Naive thymus-derived CD4-positive, alpha-beta T cell (primary cell): ENCODE measurements at regions not wholly inside any gene's neighbourhood (a gene's known extent, or its start where the extent isn't known, plus 50 kb on each side); places are given as distances from the start of the nearest gene placed in this dataset.
"Not testable (repeated sequence)": the region's sequence is repeated elsewhere in the genome, so short reads cannot be mapped to it uniquely, and the experiment has no call there.

Experiments
- ATAC-seq: fragments of 150-1000 bp; cut with Tn5 transposase; 2 replicates; pipeline ENCODE4 v1.10.0; 2021; ENCODE audit warnings: mild to moderate bottlenecking, moderate library complexity
- CTCF ChIA-PET: fragments of 350-600 bp; sonication (Branson Sonifier 250); formaldehyde crosslinking; loops from one replicate; lab custom pipeline; 2021; ENCODE audit warnings: antibody characterized with exemption; lab: Charles Lee
- POLR2A ChIA-PET: fragments of 350-600 bp; sonication (Branson Sonifier 250); formaldehyde crosslinking; loops from one replicate; lab custom pipeline; 2021; ENCODE audit warnings: antibody characterized with exemption, inconsistent platforms; lab: Charles Lee
- DNase-seq, 9 donors: peaks; one replicate each; pipeline versions ENCODE4 v3.0.0 to v3.0.0-alpha.2; 2020 to 2022; ENCODE audit warnings: mixed read lengths in 1 of 9
- H3K27ac ChIP-seq: one replicate; pipeline ENCODE4 v1.7.0; 2013; ENCODE audit warnings: mild to moderate bottlenecking, low read depth, low read length, moderate library complexity
- H3K27me3 ChIP-seq, 2 donors: one replicate each; pipeline ENCODE4 v1.7.0; 2013; ENCODE audit warnings: low read length in 2 of 2, mild to moderate bottlenecking in 2 of 2, moderate library complexity in 2 of 2; ENCODE audit not compliant: control insufficient read depth in 2 of 2, insufficient read depth in 2 of 2
- H3K36me3 ChIP-seq, 3 experiments: 1 replicate in 2 of 3; 2 replicates in 1 of 3; pipeline ENCODE4 v1.7.0; 2013; ENCODE audit warnings: low read length in 3 of 3, mild to moderate bottlenecking in 3 of 3, moderate library complexity in 1 of 3; ENCODE audit not compliant: insufficient read depth in 3 of 3, control insufficient read depth in 2 of 3
- H3K4me1 ChIP-seq, 2 donors: one replicate each; pipeline ENCODE4 v1.7.0; 2013; ENCODE audit warnings: low read length in 2 of 2, mild to moderate bottlenecking in 2 of 2, moderate library complexity in 1 of 2; ENCODE audit not compliant: control insufficient read depth in 2 of 2, insufficient read depth in 2 of 2
- H3K4me3 ChIP-seq: 2 replicates; pipeline ENCODE4 v1.7.0; 2013; ENCODE audit warnings: mild to moderate bottlenecking, low read length
- H3K9me3 ChIP-seq, 3 experiments: 1 replicate in 2 of 3; 2 replicates in 1 of 3; pipeline ENCODE4 v1.7.0; 2013; ENCODE audit warnings: low read length in 3 of 3; ENCODE audit not compliant: control insufficient read depth in 2 of 3
- H3K27ac Mint-ChIP-seq, 9 donors: one replicate each; pipeline ENCODE4 v1.8.0; 2020 to 2022; ENCODE audit warnings: mixed read lengths in 9 of 9, mild to moderate bottlenecking in 8 of 9, moderate library complexity in 5 of 9, inconsistent platforms in 2 of 9
- H3K27me3 Mint-ChIP-seq, 5 donors: one replicate each; pipeline ENCODE4 v1.8.0; 2021 to 2022; ENCODE audit warnings: mixed read lengths in 5 of 5, mild to moderate bottlenecking in 1 of 5
- H3K36me3 Mint-ChIP-seq, 5 donors: one replicate each; pipeline ENCODE4 v1.8.0; 2020 to 2022; ENCODE audit warnings: mixed read lengths in 5 of 5, mild to moderate bottlenecking in 3 of 5, inconsistent platforms in 1 of 5
- H3K4me1 Mint-ChIP-seq, 7 donors: one replicate each; pipeline ENCODE4 v1.8.0; 2020 to 2022; ENCODE audit warnings: mixed read lengths in 7 of 7, mild to moderate bottlenecking in 3 of 7, inconsistent platforms in 1 of 7
- H3K4me3 Mint-ChIP-seq, 10 donors: one replicate each; pipeline ENCODE4 v1.8.0; 2020 to 2022; ENCODE audit warnings: mild to moderate bottlenecking in 10 of 10, mixed read lengths in 10 of 10, moderate library complexity in 6 of 10, inconsistent platforms in 2 of 10
- H3K9me3 Mint-ChIP-seq, 11 donors: one replicate each; pipeline ENCODE4 v1.8.0; 2020 to 2022; ENCODE audit warnings: mixed read lengths in 11 of 11, mild to moderate bottlenecking in 4 of 11, inconsistent platforms in 1 of 11, moderate library complexity in 1 of 11
- intact Hi-C, 2 donors: fragments of 100-400 bp; cut with micrococcal nuclease; formaldehyde crosslinking; loops; one replicate each; pipeline ENCODE4 v1.15.1; 2023

DNA sequence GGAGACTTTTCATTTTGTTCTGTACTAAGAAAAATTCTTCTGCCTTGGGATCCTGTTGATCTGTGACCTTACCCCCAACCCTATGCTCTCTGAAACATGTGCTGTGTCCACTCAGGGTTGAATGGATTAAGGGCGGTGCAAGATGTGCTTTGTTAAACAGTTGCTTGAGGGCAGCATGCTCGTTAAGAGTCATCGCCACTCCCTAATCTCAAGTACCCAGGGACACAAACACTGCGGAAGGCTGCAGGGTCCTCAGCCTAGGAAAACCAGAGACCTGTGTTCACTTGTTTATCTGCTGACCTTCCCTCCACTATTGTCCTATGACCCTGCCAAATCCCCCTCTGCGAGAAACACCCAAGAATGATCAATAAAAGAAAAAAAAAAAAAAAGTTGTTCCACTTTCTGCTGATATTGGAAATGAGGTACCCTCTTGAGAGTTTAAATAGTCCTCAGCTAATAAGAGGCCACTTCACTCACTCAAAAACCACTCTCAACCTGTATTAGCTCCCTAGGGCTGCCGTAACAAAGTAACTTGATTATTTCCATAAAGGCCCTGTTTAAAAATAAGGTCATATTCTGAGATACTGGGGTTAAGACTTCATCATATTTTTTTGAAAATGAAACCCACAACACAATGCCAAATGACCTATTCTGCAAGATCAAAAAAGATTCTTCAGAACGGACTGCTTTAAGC is 174.6 kb upstream of the CRIM1 start:
- POLR2A ChIA-PET, ATAC-seq, CTCF ChIA-PET, H3K36me3 ChIP-seq, H3K9me3 ChIP-seq, H3K27ac ChIP-seq, H3K27me3 ChIP-seq, H3K4me1 ChIP-seq, H3K36me3 Mint-ChIP-seq, H3K4me3 Mint-ChIP-seq, DNase-seq, H3K4me1 Mint-ChIP-seq, H3K4me3 ChIP-seq, H3K27ac Mint-ChIP-seq, H3K27me3 Mint-ChIP-seq, intact Hi-C loops: not testable (repeated sequence)
- peaks cover 0 to 10% (median 0%) of the 10 kb centered on the region in 11 donors for H3K9me3 Mint-ChIP-seq

DNA sequence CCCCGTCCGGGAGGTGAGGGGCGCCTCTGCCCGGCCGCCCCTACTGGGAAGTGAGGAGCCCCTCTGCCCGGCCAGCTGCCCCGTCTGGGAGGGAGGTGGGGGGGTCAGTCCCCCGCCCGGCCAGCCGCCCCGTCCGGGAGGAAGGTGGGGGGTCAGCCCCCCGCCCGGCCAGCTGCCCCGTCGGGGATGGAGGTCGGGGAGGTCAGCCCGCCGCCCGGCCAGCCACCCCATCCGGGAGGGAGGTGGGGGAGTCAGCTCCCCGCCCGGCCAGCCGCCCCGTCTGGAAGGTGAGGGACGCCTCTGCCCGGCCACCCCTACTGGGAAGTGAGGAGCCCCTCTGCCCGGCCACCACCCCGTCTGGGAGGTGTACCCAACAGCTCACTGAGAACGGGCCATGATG is 175.3 kb upstream of the CRIM1 start:
- H3K27ac ChIP-seq, H3K36me3 ChIP-seq, H3K4me3 ChIP-seq, ATAC-seq, H3K4me1 ChIP-seq, intact Hi-C loops, H3K36me3 Mint-ChIP-seq, H3K27me3 Mint-ChIP-seq, CTCF ChIA-PET, H3K27ac Mint-ChIP-seq, H3K4me3 Mint-ChIP-seq, H3K9me3 ChIP-seq, H3K4me1 Mint-ChIP-seq, POLR2A ChIA-PET, DNase-seq, H3K27me3 ChIP-seq: not testable (repeated sequence)
- H3K9me3 Mint-ChIP-seq: peaks cover 0 to 10% (median 0%) of the 10 kb centered on the region in 11 donors

DNA sequence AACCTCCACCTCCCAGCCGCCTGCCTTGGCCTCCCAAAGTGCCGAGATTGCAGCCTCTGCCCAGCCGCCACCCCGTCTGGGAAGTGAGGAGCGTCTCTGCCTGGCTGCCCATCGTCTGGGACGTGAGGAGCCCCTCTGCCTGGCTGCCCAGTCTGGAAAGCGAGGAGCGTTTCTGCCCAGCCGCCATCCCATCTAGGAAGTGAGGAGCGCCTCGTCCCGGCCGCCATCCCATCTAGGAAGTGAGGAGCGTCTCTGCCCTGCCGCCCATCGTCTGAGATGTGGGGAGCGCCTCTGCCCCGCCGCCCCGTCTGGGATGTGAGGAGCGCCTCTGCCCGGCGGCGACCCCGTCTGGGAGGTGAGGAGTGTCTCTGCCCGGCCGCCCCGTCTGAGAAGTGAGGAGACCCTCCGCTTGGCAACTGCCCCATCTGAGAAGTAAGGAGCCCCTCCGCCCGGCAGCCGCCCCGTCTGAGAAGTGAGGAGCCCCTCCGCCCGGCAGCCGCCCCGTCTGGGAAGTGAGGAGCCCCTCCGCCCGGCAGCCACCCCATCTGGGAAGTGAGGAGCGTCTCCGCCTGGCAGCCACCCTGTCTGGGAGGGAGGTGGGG is 175.8 kb upstream of the CRIM1 start:
- H3K4me1 ChIP-seq, ATAC-seq, H3K27ac ChIP-seq, H3K27me3 ChIP-seq, H3K4me3 Mint-ChIP-seq, H3K9me3 ChIP-seq, H3K36me3 ChIP-seq, intact Hi-C loops, H3K36me3 Mint-ChIP-seq, DNase-seq, H3K27ac Mint-ChIP-seq, H3K4me3 ChIP-seq, H3K27me3 Mint-ChIP-seq, CTCF ChIA-PET, H3K4me1 Mint-ChIP-seq, POLR2A ChIA-PET: not testable (repeated sequence)
- H3K9me3 Mint-ChIP-seq: peaks cover 0 to 10% (median 0%) of the 10 kb centered on the region in 11 donors

DNA sequence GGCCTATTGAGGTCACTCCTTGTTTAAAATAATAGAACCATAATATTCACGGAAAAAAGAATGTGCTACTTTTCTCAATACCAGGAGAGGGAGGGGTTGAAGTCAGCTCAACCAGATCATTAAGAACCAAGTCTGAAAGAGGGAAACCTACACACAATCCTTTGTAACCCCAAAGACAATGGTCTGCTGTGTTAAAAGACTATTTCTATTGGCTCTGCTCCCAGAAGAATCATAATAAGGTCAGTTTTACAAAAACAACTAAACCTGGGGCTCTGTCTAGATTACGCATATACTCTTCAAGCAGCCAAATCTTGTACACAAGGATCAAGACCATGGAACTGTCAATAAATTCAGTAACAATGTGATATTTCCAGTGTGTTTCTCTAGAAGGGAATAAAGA is 177.2 kb upstream of the CRIM1 start:
- DNase-seq: no peak
- POLR2A ChIA-PET: no interaction called here
- Histone ChIP-seq H3K4me3 (no peak overlapping the region), H3K9me3 (no peaks in the 10 kb centered on the region), H3K27me3 (no peaks in the 10 kb centered on the region), H3K36me3 (no peaks in the 10 kb centered on the region), H3K4me1 (no peaks in the 10 kb centered on the region), H3K27ac (no peak overlapping the region)
- Mint-ChIP-seq H3K4me3 (no peak overlapping the region), H3K27me3 (peaks cover 0 to 5% (median 0%) of the 10 kb centered on the region in 5 donors), H3K9me3 (peaks cover 0 to 10% (median 0%) of the 10 kb centered on the region in 11 donors), H3K36me3 (no peaks in the 10 kb centered on the region), H3K4me1 (no peaks in the 10 kb centered on the region), H3K27ac (no peak overlapping the region)
- intact Hi-C loops: no loop called here
- no peak for ATAC-seq
- CTCF ChIA-PET: no interaction called here

DNA sequence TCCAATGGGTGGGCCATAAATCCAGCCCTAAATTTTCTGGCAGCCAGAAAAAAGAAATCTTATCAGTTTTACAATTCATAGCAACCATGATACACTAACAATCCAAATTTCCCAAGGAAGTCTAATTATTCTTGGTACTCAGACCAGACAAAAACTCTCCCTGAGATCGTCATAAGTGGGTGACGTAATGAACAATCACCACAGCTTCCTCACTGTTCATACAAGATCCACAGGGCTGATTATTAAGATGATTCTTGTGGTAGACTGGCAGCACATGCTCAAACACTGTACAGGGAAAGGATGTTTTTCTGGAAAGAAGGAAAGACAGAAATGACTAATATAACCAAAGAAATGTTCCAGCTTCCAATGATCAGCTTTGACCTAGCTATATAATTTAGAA is 178.3 kb upstream of the CRIM1 start:
- no peaks in the 10 kb centered on the region for H3K4me1 Mint-ChIP-seq
- POLR2A ChIA-PET: no interaction called here
- no peak overlapping the region for H3K4me3 Mint-ChIP-seq
- no peak for DNase-seq
- no peaks in the 10 kb centered on the region for H3K36me3 Mint-ChIP-seq
- no peak overlapping the region for H3K27ac ChIP-seq
- no peak for ATAC-seq
- no peaks in the 10 kb centered on the region for H3K9me3 ChIP-seq
- peaks cover 0 to 8% (median 0%) of the 10 kb centered on the region in 5 donors for H3K27me3 Mint-ChIP-seq
- peaks cover 0 to 10% (median 0%) of the 10 kb centered on the region in 11 donors for H3K9me3 Mint-ChIP-seq
- no peaks in the 10 kb centered on the region for H3K36me3 ChIP-seq
- intact Hi-C loops: no loop called here
- no peaks in the 10 kb centered on the region for H3K27me3 ChIP-seq
- no peak overlapping the region for H3K4me3 ChIP-seq
- no peaks in the 10 kb centered on the region for H3K4me1 ChIP-seq
- CTCF ChIA-PET: no interaction called here
- H3K27ac Mint-ChIP-seq: no peak overlapping the region

DNA sequence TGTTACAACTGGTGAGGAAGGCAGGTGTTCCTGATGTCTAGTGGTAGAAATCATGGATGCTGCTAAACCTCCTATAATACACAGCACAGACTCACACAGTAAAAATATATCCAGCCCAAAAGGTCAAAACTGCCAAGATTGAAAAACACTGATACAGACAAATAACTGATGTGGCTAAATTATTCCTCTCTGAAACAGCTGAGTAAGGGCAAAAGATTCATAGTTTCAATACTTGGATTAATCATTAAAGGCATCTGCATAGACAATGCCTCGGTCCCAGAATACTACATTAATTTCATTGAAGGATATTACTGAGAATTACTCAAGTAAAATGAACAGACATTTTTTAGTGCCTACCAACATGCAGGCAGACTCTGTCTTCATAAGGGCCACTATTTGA is 180.7 kb upstream of the CRIM1 start:
- ATAC-seq (no peak), DNase-seq (no peak)
- Mint-ChIP-seq H3K9me3 (peaks cover 0 to 10% (median 0%) of the 10 kb centered on the region in 11 donors), H3K27ac (no peak overlapping the region), H3K27me3 (peaks cover 0 to 15% (median 0%) of the 10 kb centered on the region in 5 donors), H3K36me3 (no peaks in the 10 kb centered on the region), H3K4me3 (no peak overlapping the region), H3K4me1 (no peaks in the 10 kb centered on the region)
- intact Hi-C loops: no loop called here
- POLR2A ChIA-PET: no interaction called here
- H3K4me3 ChIP-seq: no peak overlapping the region
- H3K36me3 ChIP-seq: no peaks in the 10 kb centered on the region
- no peak overlapping the region for H3K27ac ChIP-seq
- H3K27me3 ChIP-seq: no peaks in the 10 kb centered on the region
- CTCF ChIA-PET: no interaction called here
- no peaks in the 10 kb centered on the region for H3K9me3 ChIP-seq
- no peaks in the 10 kb centered on the region for H3K4me1 ChIP-seq
